Posterior cingulate gyrus (tissue), 11 donors: ENCODE measurements at regions not wholly inside any gene's neighbourhood (a gene's known extent, or its start where the extent isn't known, plus 50 kb on each side); places are given as distances from the start of the nearest gene placed in this dataset.

Experiments used
- DNase-seq, 10 donors: peaks; one replicate each; pipeline versions ENCODE4 v3.0.0 to v3.0.0-alpha.2; 2020 to 2021; ENCODE audit warnings: mixed read lengths in 3 of 10
- intact Hi-C: fragments of 100-400 bp; cut with DNase I; formaldehyde crosslinking; loops from one replicate; pipeline ENCODE4 v1.15.1; 2023

DNA sequence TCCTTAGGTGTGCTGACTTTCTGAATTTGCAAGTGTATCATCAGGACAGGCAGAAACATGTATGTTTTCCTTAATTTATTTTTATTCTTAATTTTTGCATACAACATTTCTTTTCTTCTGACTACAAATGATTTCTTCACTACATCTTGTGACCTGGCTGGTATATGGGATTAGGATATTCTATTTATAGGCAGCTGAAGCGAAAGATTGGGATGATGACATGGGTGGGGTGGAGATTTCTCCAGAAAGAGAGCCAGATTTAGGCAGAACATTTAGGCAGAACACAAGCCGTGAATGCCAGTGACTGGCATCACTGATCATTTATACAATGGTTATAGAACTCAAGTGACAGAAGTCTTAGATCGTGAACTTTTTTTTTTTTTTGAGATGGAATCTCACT is 256.7 kb downstream of the KLF6 start:
- DNase-seq = no peak
- intact Hi-C loops = no loop called here

DNA sequence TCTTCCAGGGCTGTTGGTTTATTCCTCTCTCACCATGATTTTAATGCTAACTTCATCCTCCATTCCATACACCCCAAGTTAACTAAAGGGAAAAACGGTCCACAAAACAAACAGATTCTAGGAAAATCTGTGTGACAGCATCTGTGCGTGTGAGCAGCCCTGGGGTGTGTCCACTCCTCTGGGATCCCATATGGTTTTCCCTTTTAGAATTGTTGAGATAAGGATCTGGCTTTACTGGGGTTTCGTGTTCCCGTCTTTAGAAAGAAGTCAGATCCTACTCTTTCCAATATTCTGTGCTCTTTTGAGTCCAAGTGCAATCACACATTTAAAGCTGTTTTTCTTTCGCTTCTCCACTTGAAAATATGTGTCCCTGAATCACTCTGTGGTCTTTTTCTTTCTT is 257.1 kb downstream of the KLF6 start:
- no peak for DNase-seq
- intact Hi-C loops = no loop called here

DNA sequence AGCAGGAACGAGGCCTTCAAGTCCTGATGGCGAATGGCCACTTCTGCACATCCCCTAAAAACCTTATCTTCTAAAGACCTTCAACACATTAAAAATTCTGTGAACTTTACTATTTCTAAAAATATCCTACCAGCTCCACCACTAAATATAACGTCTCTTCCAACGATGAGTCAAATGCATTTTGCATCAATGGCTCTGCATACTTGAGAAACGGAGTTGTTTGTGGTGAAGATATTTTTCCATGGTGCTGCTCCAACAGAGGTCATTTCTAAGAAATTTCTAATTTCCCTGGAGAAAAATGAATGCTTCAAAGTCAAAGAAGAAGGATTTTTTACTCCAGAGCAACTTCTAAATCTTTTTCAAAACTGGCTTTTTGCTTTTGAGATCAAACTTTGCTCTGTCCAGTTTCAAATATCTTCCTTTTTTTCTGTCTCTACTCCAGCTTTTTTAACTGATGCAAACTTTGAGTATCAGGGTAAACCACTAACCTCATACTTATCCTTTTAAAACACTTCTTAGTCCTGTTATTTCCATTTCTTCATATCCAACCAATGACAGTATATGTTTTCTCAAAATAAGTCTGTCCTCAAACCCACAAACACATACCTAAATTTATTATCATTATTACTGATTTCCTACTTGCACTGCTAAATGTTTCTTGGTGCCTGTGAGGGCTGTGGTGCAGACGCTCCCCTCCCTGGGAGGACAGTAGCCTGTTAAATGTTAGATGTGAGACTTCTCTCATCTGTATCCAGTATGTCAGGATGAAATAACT is 258.1 kb downstream of the KLF6 start:
- intact Hi-C loops = no loop called here
- no peak for DNase-seq

DNA sequence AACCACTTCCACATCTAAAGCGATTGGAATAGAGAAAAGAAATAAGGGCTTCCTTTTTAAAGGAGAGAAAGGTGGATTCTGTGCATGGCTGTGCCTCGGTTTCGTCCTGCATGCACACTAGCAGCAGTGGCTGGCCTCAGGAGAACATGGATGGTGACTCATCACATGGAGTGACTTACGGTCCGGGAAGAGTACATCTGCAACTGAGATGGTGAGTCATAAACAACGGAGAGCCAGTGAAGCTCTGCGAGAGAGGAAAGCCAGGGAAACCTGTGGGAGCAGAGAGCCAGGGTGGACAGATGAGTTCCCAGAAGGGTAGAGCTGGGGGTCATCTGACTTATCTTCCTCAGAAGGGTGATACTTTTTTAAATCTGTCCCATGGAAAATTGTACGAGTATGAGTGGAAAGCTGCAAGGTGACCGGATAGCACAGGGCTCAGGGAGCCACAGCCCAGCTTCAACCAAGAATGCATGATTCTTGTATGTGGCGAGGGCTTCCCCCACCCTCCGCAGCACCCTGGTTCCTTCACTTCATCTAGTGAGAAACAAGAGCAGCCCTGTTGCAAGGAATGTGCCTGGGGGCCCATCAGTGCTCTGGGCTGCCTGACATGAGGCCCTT is 259.1 kb downstream of the KLF6 start:
- intact Hi-C loops = no loop called here
- peak in 5 of 10 donors; percentile 21 to 89 (median 45) for DNase-seq

DNA sequence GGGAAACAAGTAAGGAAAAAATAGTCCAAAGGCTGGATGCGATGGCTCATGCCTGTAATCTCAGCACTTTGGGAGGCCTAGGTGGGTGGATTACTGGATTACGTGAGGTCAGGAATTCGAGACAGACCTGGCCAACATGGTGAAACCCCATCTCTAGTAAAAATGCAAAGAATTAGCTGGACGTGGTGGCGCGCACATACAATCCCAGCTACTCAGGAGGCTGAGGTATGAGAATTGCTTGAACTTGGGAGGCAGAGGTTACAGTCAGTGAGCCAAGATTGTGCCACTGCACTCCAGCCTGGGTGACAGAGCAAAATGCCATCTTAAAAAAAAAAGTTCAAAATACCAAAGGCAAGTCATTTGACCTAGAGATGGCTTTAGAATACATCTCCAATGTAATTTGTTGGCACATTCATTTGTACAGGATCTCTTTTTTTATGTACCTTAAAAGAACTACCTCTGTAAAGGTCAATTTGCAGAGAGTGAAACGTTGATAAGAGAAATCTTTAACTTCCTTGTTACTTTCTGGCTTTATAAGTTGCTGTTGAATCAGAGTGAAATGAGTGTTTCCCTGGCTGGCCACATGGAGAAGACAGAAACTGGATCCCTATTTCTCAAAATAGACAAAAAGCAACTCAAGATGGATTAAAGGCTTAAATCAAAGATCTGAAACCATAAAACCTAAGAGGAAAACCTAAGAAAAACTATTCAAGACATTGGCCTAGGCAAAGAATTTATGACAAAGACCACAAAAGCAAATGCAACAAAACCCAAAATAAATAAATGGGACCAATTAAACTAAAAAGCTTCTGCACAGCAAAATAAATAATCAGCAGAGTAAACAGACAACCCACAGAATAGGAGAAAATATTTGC is 260.7 kb downstream of the KLF6 start:
- no peak for DNase-seq
- intact Hi-C loops = no loop called here

DNA sequence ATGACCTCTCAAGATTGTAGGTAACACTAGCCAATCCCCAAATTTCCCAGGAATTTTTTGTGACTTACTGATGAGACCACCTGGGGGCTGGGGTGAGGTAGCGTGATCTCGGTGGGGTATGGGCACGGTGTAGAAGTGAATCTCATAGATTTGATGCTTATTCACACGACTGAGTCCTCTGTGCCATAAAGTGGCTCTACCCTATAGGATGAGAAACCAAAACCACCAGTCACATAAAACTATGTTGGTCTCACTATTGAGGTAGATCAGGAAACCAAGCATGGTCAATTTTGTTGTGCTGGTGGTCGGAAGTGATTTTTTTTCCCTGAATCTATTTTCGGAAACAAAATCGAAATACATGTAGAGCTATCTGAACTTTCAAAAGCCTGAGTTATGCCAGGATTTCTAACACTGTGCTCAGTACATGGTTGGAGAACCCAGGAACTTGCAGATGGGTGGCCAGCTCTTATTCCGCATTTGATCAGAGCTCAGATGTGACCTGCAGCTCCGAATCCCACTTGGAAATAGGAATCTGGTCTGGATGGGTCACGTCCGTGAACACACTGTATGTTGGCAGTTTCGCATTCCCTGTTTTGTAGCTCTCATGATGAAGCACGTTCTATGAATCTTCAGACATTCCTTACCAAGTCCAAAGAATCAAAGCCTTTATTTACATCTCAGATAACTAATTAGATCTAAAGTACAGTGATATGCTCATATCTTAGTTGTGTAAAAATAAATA is 261.5 kb downstream of the KLF6 start:
- no peak for DNase-seq
- intact Hi-C loops = no loop called here

DNA sequence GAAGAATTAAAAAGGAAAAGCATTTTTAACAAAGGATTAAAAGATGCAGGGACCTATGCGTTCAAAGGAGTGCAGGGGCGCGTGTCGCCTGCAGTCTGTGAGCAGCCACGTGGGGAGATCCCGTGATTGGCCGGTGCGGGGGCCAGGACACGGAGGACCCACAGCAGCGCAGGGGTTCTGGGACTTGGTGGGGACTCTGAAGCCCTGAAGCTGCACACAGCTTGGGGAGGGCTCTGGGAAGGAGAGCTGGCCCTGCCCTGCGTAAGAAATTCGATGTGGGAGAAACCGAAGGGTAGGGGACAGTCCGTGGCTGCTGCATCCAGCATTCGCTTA is 268.1 kb downstream of the KLF6 start:
- intact Hi-C loops = no loop called here
- no peak for DNase-seq

DNA sequence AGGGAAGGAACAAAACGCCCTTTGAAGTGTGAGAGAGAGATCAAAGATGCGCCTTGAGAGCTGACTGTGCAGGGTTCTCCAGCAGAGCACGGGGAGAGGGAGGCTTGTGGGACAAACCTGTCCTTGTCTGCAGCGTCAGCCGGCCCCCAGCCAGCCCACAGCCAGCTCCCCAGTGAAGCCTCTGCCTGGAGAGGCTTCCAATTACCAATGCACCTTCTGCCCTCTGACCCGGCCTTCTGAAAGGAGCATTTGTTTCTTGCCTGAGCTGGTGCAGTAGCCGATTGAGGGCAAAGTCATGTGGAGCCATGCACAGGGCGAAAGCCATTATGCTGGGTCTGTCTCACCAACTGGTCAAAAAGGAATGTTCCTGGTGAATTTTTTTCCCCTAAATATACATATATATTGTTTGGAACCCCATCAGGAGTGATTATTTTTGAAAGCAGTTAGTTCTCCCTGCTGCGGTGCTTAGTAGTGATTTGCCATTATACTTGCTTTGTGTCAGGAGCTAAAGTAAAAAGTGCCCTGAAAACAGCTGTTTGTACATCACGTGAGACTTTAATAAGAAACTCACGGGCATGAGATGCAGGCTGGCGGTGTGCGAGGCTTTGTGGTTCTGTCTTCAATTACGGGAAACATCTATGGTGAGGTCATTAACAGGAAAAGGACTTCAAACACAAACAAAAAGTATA is 268.6 kb downstream of the KLF6 start:
- no peak for DNase-seq
- intact Hi-C loops = no loop called here

DNA sequence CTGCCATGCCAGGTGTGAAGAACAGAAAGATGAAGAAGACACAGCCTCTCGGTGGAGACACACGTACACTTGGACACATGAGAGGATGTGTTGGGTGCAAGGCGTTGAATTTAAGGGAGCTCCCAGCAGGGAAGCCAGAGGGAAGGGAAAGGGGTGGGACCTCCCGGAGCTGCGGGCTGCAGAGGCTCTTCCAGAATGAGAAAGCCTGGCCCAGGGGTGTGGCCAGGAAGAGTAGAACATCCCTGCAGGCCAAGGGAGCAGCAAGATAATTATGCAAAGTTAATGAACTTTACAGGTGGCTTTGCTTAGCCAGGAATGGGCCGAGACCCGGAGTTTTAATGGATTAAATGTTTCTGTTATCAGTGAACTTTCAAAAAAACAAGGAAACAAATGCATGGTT is 270.3 kb downstream of the KLF6 start:
- intact Hi-C loops = no loop called here
- DNase-seq = no peak

DNA sequence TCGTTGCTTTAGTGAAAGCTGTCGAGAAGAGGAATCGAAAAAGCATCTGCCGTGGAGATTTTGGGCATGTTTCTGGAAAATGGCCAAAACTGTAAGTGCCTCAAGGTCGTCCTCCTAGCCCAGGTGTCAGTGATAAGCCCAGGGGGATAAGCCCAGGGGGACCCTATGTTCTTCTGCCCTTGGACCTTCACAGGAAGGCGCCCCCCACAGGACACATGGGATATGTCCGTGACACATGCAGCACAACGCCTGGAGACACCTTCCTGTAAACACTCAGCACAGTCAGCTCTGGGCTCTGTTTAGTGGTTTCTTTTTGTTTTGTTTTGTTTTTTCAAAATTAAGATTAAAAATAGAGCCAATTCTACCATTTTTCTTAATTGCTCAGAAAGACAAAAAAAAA is 272.7 kb downstream of the KLF6 start:
- DNase-seq = no peak
- intact Hi-C loops = no loop called here

DNA sequence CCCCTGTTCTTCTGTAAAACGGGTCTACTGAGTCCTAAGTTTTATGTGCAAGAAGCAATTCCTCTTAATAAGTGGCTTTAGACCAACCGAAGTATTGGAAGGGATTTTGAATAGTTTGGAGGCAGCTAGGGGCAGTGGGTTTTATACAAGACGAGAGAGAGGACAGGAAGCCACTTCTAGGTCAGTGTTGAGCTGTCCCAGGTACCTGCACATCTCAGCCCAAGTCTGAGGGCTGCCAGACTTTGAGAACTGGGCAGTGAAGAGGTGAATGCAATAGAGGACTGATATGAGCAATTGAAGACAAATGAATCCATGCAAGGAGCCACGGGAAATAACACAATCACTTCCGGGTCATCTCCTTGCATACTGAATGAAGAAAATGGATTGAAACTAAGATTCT is 273.5 kb downstream of the KLF6 start:
- intact Hi-C loops = no loop called here
- no peak for DNase-seq

DNA sequence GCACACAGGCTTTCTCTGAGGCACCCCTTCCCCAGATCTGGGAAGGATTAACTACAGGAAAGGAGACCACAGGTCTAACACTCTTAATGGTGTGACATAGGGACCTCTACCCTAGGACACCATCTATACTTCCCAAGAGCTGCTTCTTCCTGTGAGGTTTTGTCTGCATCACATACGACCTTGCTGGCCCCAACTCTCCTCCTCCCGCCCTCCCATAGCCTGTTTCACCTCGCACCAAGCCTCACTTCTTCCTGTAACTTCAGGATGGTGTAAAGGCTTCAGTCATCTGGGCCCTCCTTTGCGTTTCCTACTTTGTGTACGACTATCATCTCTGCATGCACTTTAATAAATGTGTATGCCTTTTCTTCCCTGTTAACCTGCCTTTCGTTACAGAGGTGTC is 274.3 kb downstream of the KLF6 start:
- DNase-seq = no peak
- intact Hi-C loops = no loop called here

DNA sequence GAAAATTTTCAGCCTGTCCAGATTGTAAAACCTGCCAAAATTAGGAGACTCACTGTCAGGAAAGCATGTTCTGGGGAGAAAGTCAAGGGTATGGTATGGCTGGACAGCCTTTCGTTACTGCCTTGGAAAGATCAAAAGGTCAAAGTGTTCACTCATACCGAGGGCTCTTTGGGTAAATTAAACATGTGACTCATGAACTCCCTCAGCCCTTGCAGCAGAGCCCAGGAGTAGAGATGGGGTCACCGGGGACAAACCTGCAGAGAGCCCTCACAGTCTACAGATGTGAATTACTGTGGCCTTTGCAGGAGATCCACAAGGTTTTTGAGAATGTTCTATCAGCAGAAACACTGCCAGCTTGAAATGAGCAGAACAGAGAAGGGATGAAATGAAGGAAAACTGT is 275.7 kb downstream of the KLF6 start:
- intact Hi-C loops = no loop called here
- DNase-seq = no peak

DNA sequence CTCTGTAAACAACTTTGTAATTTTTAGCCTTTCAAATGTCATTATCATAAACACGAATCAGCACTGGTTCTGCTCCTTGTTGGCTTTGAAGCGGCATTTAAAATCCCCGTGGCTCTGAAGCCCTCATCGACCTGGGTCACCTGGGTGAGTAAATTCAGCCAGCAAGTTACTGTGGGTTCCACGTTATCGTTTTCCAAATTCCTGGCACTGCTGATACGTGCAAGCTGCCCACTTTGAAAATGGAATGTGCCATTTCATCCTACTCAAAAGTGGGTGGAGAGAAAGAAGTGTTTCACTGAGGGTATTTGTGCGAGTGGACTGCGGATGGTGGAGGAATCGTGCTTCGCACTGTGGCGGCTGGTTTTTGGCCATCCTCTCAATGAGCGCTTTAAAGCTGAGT is 281.7 kb downstream of the KLF6 start:
- intact Hi-C loops = no loop called here
- DNase-seq = no peak

DNA sequence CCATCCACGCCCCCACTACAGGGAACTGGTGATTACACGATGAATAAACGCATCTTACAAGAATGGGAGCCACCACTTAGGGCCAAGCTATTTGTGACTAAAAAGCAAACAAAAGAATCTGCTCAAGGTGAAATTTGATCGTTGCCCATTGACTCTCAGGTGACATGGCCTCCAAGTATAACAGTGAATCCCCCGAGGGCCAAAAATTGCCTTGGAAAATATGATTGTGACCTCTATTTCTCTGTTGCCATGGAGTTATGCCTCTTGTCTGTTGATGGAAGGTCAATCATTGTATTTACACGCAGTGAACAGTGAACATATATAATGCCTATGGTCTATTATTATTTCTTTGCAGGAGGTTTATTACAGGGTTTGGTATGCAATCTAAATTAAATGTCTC is 282.3 kb downstream of the KLF6 start:
- intact Hi-C loops = no loop called here
- DNase-seq = no peak

DNA sequence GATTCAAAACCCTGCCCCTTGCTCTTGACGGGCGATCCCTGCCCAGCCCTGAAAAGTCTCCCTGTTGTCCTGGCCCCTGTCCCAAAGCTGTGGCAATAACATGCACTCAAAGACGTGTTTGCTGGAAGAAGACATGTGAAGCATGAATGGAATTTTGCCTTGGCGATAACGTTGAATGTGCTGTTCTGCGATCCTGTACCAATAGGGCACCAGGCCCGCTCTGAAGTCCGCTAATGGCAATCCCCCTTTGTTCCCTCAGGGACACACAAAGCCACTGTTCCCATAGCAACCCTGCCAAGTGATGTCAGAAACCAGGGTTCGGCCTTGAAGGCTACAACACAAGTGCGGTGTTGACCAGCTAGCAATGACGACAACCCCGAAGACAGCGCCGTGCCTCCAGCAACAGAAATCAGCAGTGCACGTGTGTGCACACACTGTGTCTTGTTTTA is 284.6 kb downstream of the KLF6 start:
- intact Hi-C loops = no loop called here
- peak in 7 of 10 donors; percentile 37 to 93 (median 67) for DNase-seq

DNA sequence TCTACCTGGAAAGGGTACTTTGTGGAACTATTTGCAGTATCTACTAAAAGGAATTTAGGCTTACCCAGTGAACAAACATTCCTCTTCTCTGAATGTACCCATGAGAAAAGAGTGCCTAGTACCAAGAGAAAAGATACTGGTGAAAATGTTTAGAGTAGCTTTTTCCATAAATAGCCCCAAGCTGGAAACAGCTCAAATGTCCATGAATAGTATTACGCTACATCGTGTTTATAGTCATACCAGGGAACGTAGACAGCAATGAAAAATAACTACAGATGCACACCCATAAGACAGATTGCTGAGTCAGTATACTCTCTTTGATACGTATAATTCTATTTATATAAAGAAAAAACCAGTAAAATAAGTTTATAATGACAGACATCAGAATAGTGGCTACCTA is 285.9 kb downstream of the KLF6 start:
- no peak for DNase-seq
- intact Hi-C loops = no loop called here

DNA sequence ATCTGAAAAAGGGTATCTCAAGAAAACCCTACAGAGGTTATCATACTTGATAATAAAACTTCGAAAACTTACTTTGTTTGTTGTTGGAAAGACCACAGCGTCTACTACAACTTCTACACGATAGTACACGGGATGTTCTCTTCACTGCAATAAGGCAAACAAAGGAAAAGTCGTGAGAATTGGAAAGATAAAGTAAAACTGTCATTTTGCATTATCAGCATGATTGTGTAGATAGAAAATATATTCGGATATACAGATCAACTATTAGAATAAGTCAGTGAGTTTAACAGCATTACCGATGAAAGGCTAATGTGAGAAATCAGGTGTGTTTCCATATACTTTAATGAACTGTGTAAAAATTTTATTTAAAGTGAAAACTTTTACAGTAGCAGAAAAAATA is 287.4 kb downstream of the KLF6 start:
- intact Hi-C loops = no loop called here
- DNase-seq = no peak

DNA sequence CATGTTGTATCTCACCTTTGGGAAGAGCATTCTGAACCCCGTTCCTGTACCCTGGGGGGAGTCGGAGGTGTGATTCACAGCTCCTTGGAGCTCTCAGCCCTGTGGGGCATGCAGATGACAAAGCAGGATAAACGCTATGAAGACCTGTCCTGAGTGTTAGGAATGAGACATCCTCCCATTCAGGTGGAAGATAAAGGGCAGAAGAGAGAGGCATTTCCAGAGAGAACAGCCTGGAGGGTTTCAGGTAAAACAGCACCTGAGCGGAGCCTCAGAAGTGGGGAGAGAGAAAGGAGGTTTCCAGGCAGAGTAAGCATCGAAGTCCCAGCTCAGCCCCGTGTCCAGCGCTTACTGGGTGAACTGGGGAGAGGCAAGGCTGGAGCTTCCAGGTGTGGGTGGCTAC is 288.9 kb downstream of the KLF6 start:
- no peak for DNase-seq

DNA sequence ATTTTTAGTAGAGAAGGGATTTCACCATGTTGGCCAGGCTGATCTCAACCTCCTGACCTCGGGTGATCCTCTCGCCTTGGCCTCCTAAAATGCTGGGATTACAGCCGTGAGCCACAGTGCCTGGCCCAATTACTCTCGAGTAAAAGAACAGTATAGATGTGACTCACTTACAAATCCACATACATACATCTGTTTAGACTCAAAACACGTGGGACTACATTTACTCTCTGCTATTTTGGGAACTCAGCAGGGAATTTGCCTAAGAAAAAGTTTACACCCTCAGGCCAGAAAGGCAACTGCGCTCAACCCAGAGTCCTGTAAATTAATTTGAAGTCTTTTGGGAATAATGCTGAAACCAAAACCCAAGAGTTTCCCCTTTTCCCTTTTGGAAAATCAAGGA is 289.7 kb downstream of the KLF6 start:
- DNase-seq = no peak
- intact Hi-C loops = no loop called here

More for the DNA sequence above, 288.9 kb downstream of the KLF6 start:
- intact Hi-C loops = no loop called here
